ENCODE measurements at regions not wholly inside any gene's neighbourhood (a gene's known extent, or its start where the extent isn't known, plus 50 kb on each side); places are given as distances from the start of the nearest gene placed in this dataset.

DNA sequence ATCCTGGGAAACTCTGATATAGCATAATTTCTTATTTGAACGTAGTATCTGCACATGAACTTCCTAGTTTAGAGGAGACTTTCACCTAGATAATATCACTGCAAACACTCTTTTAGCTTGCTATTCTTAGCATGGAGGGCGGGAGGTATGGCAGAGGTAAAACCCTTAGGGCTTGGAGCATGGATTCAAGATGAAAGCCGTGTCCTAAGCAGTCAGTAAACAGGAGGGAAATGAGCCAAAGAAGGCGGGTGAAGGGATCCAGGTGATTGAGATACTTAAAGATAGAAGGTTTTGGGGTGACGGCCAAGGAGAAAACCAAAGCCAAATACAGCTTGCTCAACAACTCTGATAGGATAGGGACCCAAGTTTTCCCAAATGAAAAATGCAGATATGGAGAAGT lies 107.1 kb upstream of the BCAT1 start:
- TF ChIP-seq, protein P1, sequence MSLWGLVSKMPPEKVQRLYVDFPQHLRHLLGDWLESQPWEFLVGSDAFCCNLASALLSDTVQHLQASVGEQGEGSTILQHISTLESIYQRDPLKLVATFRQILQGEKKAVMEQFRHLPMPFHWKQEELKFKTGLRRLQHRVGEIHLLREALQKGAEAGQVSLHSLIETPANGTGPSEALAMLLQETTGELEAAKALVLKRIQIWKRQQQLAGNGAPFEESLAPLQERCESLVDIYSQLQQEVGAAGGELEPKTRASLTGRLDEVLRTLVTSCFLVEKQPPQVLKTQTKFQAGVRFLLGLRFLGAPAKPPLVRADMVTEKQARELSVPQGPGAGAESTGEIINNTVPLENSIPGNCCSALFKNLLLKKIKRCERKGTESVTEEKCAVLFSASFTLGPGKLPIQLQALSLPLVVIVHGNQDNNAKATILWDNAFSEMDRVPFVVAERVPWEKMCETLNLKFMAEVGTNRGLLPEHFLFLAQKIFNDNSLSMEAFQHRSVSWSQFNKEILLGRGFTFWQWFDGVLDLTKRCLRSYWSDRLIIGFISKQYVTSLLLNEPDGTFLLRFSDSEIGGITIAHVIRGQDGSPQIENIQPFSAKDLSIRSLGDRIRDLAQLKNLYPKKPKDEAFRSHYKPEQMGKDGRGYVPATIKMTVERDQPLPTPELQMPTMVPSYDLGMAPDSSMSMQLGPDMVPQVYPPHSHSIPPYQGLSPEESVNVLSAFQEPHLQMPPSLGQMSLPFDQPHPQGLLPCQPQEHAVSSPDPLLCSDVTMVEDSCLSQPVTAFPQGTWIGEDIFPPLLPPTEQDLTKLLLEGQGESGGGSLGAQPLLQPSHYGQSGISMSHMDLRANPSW (CRISPR knock-in tag; conservative IDR thresholded peaks at IDR 0.05; ENCODE audit: low read depth): no peak
- TF ChIP-seq TCF7 (CRISPR knock-in tag; IDR thresholded peaks at IDR 0.05; ENCODE audit: low read depth): no peak
- TF ChIP-seq, protein P2, sequence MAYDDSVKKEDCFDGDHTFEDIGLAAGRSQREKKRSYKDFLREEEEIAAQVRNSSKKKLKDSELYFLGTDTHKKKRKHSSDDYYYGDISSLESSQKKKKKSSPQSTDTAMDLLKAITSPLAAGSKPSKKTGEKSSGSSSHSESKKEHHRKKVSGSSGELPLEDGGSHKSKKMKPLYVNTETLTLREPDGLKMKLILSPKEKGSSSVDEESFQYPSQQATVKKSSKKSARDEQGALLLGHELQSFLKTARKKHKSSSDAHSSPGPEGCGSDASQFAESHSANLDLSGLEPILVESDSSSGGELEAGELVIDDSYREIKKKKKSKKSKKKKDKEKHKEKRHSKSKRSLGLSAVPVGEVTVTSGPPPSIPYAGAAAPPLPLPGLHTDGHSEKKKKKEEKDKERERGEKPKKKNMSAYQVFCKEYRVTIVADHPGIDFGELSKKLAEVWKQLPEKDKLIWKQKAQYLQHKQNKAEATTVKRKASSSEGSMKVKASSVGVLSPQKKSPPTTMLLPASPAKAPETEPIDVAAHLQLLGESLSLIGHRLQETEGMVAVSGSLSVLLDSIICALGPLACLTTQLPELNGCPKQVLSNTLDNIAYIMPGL (CRISPR knock-in tag; IDR thresholded peaks at IDR 0.05): no peak
- TF ChIP-seq, protein P3, sequence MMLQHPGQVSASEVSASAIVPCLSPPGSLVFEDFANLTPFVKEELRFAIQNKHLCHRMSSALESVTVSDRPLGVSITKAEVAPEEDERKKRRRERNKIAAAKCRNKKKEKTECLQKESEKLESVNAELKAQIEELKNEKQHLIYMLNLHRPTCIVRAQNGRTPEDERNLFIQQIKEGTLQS (CRISPR knock-in tag; conservative IDR thresholded peaks at IDR 0.05): no peak
